ENCODE measurements at regions not wholly inside any gene's neighbourhood (a gene's known extent, or its start where the extent isn't known, plus 50 kb on each side); places are given as distances from the start of the nearest gene placed in this dataset.
"Not testable (repeated sequence)": the region's sequence is repeated elsewhere in the genome, so short reads cannot be mapped to it uniquely, and the experiment has no call there.

DNA sequence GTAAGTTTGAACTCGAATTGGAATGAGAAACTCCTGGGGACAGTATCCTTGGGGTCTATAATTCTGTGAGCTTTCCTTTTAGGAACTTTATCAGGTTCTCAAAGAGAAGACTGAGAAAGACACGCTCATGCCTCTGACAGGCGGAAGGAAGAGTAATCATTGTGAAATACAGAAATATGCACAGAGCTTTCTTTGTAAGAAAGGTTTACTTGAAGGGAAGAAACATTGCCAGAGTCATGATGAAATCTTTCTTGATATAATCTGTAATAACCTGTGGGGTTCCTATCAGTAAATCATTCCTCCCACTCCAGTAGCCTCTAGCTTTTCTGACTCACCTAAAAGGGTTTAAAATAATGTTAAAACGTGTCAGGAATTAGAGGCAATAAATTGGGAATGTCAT lies 83.6 kb upstream of the CCDC39 start:
- no peak for DNase-seq (ENCODE audit: extremely low spot score)
- Histone ChIP-seq H3K36me3 (no peaks in the 10 kb centered on the region), H3K4me1 (no peaks in the 10 kb centered on the region), H3K27me3 (no peaks in the 10 kb centered on the region), H3K27ac (replicated peaks in 1 of 4) (no peak overlapping the region), H3K9me3 (peaks cover 0 to 5% (median 0%) of the 10 kb centered on the region in 4 donors), H3K4me3 (no peak overlapping the region)
- TF ChIP-seq POLR2AphosphoS5 (IDR thresholded peaks at IDR 0.05) = no peak
- no peak for TF ChIP-seq POLR2A (IDR thresholded peaks at IDR 0.05; ENCODE audit: low read depth)
- no peak for TF ChIP-seq EP300 (IDR thresholded peaks at IDR 0.05)
- TF ChIP-seq, protein P1, sequence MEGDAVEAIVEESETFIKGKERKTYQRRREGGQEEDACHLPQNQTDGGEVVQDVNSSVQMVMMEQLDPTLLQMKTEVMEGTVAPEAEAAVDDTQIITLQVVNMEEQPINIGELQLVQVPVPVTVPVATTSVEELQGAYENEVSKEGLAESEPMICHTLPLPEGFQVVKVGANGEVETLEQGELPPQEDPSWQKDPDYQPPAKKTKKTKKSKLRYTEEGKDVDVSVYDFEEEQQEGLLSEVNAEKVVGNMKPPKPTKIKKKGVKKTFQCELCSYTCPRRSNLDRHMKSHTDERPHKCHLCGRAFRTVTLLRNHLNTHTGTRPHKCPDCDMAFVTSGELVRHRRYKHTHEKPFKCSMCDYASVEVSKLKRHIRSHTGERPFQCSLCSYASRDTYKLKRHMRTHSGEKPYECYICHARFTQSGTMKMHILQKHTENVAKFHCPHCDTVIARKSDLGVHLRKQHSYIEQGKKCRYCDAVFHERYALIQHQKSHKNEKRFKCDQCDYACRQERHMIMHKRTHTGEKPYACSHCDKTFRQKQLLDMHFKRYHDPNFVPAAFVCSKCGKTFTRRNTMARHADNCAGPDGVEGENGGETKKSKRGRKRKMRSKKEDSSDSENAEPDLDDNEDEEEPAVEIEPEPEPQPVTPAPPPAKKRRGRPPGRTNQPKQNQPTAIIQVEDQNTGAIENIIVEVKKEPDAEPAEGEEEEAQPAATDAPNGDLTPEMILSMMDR (IDR thresholded peaks at IDR 0.05) = no peak
- intact Hi-C loops (cut with DNase I) = no loop called here
- WGBS = 62% methylated on average over 4 of the region's 4 CpGs

DNA sequence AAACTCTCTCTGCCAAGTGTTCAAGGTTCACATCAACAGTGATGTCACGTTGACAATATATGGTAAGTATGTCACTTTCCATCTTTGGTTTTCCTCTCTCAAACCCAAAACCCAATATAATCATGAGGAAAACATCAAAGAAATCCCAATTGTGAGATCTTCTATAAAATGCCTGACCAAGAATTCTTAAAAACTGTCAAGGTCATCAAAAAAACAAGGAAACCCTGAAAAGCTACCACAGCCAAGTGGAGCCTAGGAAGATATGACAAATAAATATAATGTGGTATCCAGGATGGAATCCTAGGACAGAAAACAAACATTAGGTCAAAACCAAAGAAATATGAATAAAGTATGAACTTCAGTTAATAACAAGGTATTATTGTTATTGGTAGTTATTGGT lies 85.2 kb upstream of the CCDC39 start:
- TF ChIP-seq, protein P1 (IDR thresholded peaks at IDR 0.05) = no peak
- TF ChIP-seq POLR2AphosphoS5 (IDR thresholded peaks at IDR 0.05) = no peak
- TF ChIP-seq EP300 (IDR thresholded peaks at IDR 0.05) = no peak
- Histone ChIP-seq H3K27ac (replicated peaks in 1 of 4) (no peak overlapping the region), H3K9me3 (no peaks in the 10 kb centered on the region), H3K36me3 (no peaks in the 10 kb centered on the region), H3K4me1 (no peaks in the 10 kb centered on the region), H3K4me3 (no peak overlapping the region), H3K27me3 (no peaks in the 10 kb centered on the region)
- intact Hi-C loops (cut with DNase I) = no loop called here
- no peak for DNase-seq (ENCODE audit: extremely low spot score)
- WGBS = 86% methylated on average over 1 of the region's 1 CpG

DNA sequence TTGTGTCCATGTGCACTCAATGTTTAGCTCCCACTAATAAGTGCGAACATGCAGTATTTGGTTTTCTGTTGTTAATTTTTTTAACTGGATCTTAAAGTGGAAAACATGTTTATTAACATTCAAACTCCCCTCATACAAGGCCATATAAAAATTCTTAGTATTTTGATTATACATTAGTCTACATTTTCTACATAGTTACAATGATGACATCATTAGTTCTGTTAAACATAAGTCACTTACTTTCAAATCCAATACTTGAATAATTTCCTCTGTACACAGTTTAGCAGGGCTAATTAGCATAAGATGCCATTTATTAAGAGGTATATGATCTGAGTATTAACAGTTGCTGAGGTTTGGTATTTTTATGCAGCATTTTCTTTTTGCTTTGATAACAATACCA lies 91.3 kb upstream of the CCDC39 start:
- no peaks in the 10 kb centered on the region for H3K27me3 ChIP-seq
- 86% methylated on average over 1 of the region's 1 CpG for WGBS
- DNase-seq (ENCODE audit: extremely low spot score) = no peak
- H3K36me3 ChIP-seq = no peaks in the 10 kb centered on the region
- H3K27ac ChIP-seq (replicated peaks in 1 of 4) = no peak overlapping the region
- intact Hi-C loops (cut with DNase I) = no loop called here
- no peaks in the 10 kb centered on the region for H3K4me1 ChIP-seq
- TF ChIP-seq POLR2AphosphoS5 (IDR thresholded peaks at IDR 0.05) (no peak), EP300 (IDR thresholded peaks at IDR 0.05) (no peak), POLR2A (IDR thresholded peaks at IDR 0.05; ENCODE audit: low read depth) (no peak)
- H3K9me3 ChIP-seq = peaks cover 0 to 5% (median 0%) of the 10 kb centered on the region in 4 donors
- no peak overlapping the region for H3K4me3 ChIP-seq

DNA sequence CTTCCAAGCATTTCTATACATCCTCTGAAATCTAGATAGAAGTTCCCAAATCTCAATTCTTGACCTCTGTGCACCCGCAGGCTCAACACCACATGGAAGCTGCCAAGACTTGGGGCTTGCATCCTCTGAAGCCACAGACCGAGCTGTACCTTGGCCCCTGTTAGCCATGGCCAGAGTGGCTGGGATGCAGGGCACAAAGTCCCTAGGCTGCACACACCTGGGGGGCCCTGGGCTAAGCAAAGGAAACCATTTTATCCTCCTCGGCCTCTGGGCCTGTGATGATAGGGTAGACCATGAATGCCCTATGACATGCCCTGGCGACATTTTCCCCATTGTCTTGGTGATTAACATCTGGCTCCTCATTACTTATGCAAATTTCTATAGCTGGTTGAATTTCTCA lies 97.1 kb upstream of the CCDC39 start:
- intact Hi-C loops (cut with DNase I) = no loop called here
- no peak overlapping the region for H3K27ac ChIP-seq (replicated peaks in 1 of 4)
- H3K4me1 ChIP-seq = no peaks in the 10 kb centered on the region
- peaks cover 0 to 47% (median 26%) of the 10 kb centered on the region in 4 donors for H3K9me3 ChIP-seq
- H3K27me3 ChIP-seq = no peaks in the 10 kb centered on the region
- TF ChIP-seq EP300 (IDR thresholded peaks at IDR 0.05) (no peak), POLR2AphosphoS5 (IDR thresholded peaks at IDR 0.05) (no peak), POLR2A (IDR thresholded peaks at IDR 0.05; ENCODE audit: low read depth) (no peak)
- TF ChIP-seq, protein P1 (IDR thresholded peaks at IDR 0.05) = no peak
- H3K36me3 ChIP-seq = peaks cover 0 to 3% (median 0%) of the 10 kb centered on the region in 4 donors
- H3K4me3 ChIP-seq = no peak overlapping the region
- 81% methylated on average over 4 of the region's 4 CpGs for WGBS
- DNase-seq (ENCODE audit: extremely low spot score) = no peak

DNA sequence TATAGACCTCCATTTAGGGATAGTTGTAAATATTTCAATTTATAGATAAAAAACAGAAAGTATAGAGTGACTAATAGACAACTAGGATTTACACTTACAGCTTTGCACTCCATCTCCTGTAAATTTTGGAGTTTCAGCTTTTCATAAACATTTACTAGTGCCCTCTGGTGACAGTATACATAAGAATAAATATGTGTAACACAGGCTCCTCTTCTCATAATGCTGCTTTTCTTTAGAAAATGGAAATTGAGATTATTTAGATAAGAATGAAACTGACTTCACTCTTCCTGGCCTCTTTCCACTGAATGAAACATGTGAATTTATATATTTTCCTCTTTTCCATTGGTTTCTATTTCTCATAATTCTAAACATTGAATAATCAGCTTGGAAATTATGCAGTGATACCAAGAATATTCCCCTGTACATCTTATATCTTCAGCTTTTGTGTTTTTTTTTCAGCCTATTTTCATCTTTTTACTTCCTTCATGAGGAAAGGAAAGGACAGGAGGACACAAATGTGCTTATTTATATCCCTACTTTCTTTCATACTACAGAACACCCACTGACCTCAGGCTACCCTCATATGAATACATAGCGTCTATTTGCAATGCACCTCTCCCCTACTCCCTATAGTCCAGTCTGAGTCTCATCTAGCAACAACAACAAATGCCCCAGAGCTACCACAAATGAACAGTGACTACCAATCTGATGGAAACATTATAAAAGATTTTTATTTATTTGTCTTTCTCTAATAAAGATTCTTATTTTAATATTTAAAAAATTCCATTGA lies 103.1 kb upstream of the CCDC39 start:
- Histone ChIP-seq H3K36me3 (peaks cover 0 to 3% (median 0%) of the 10 kb centered on the region in 4 donors), H3K4me1 (no peaks in the 10 kb centered on the region), H3K4me3 (no peak overlapping the region), H3K27me3 (no peaks in the 10 kb centered on the region), H3K27ac (replicated peaks in 1 of 4) (no peak overlapping the region), H3K9me3 (peaks cover 0 to 36% (median 19%) of the 10 kb centered on the region in 4 donors)
- DNase-seq (ENCODE audit: extremely low spot score) = no peak
- 86% methylated on average over 1 of the region's 1 CpG for WGBS
- intact Hi-C loops (cut with DNase I) = no loop called here
- TF ChIP-seq POLR2AphosphoS5 (IDR thresholded peaks at IDR 0.05) = no peak
- no peak for TF ChIP-seq POLR2A (IDR thresholded peaks at IDR 0.05; ENCODE audit: low read depth)
- TF ChIP-seq, protein P1 (IDR thresholded peaks at IDR 0.05) = no peak
- TF ChIP-seq EP300 (IDR thresholded peaks at IDR 0.05) = no peak

DNA sequence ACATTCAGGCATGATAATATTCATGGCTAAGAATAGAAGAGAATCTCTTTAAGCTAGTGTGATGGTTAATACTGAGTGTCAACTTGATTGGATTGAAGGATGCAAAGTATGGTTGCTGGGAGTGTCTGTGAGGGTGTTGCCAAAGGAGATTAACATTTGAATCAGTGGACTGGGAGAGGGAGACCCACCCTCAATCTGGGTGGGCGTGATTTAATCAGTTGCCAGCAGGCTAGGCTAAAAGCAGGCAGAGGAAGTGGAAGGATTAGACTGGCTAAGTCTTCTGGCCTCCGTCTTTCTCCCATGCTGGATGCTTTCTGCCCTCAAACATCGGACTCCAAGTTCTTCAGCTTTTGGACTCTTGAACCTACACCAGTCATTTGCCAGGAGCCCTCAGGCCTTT lies 106.9 kb upstream of the CCDC39 start:
- H3K9me3 ChIP-seq; H3K27ac ChIP-seq (replicated peaks in 1 of 4); intact Hi-C loops (cut with DNase I); DNase-seq (ENCODE audit: extremely low spot score); H3K36me3 ChIP-seq; H3K27me3 ChIP-seq; H3K4me3 ChIP-seq; H3K4me1 ChIP-seq: not testable (repeated sequence)
- 78% methylated on average over 3 of the region's 3 CpGs for WGBS
